SW 1271 (cell line): ENCODE measurements at regions not wholly inside any gene's neighbourhood (a gene's known extent, or its start where the extent isn't known, plus 50 kb on each side); places are given as distances from the start of the nearest gene placed in this dataset.

ENCODE experiments used
- DNase-seq, 2 experiments: peaks; one replicate each; lab custom pipeline; 2025; lab: John Stamatoyannopoulos, UW

DNA sequence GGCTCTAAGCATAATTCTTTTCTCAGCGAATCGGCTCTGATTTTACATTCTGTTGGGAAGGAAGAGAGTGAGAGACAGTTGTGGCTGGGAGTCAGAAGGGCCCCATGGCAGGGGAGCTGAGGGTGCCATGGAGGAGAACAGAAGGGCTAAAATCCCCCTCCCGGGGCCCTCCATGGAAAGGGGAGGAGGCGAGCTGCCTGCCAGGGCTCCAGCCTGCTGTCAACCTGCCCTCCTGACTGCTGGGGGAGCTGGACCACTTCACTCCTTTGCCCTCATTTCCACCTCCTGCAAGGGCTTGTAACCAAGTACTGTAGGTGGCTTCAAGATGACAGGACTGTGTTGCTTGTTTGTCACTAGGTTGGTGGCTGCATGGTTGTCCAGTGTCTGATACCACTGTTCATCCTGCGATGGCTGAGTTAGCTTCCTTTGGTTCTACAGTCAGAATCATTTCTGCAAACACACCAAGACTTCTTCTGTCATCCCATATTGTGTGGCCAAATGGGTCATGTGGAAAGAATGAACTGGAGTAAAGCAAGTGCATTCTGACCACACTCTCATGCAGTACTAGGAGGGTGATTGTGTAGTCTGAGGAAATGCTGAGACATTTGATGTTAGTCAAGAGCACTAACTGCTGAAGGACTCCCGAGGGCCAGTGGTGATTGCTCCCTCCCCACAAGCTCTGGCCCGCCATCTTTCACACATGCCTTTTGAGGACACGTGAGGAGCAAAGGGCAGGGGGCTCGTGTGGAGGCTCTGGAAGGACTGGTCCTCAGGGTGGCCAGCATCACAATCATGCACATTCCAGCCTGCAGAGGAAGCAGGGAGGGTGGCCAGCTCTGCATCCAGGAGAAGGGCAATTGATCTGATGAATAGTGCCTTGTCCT lies 307.2 kb downstream of the GADD45G start:
- no peak for DNase-seq

DNA sequence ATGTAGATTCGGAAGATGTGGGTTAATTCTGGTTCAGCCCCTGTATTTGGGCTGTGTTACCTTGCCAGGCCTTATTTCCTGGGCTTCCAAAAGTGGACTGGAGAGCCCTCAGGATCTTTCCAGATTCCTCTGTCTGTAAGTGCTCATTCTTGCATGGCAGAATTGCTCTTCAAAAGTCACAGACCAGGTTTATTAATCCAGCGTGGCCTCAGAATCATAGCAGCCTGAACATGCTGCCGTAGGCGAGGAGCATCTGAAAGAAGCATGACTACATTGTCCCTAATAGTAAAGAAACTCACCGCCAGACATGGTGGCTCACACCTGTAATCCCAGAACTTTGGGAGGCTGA lies 307.8 kb downstream of the GADD45G start:
- no peak for DNase-seq

DNA sequence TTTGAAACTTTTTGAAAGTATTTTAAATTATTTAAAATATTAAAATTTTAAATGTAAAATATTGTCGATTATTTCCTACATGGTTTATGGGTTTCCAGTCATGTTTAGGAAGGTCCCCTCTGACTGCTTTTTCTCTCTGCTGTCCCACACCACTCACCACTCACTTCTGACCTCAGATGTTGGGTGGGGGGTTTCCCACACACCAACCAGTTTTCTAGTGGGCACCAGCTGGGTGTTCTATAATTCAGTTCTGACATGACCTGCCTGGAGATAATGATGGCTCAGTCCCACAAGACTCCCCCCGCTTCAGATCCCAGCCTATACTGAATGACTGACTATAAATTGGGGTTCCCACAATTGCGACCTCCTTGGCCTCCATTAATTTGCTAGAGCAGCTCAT lies 310.4 kb downstream of the GADD45G start:
- DNase-seq, result no peak

DNA sequence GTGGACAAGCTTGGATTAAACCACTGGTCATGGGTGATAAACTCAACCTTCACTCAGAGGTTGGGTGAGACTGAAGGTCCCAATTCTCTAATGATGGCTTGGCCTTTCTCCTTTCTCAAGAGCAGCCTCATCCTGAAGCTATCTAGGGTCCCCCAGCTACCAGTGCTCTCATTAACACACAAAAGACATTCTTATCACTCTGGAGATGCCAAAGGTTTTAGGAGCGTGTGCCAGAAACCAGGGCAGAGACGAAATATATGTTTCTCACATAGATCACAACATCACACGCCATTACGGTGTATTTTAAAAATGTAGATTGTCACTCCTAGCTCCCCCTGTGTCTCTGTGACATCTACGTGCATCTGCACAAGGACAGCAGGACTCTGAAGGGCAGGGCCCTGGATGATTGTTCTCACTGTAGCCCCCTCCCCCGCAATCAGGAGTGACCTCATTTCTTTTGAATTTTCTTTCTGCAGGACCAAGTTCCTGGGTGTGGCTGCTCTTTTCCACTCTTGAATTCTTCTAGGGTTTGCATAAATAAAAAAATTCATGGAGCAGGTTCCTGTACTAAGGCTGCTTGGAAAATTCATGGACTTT lies 311.3 kb downstream of the GADD45G start:
- no peak for DNase-seq

DNA sequence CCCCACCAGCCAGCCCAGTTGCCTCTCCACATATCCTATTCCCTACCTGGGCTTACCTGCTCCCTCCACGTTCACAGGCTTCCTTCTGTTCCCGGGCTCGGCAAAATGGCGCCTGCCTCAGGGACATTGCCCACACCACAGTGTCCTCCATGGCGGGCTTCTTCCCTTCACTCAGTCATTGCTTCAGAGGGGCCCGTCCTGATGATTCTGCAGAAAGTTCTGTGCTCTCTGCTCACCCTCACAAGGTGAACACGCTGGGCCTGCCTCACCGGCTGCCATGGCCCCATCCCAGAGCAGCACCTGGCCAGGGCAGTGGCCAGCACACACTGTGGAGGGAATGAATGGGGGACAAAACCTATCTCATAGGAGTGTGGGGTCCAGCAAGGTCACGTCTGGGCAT lies 313.0 kb downstream of the GADD45G start:
- DNase-seq, result no peak

DNA sequence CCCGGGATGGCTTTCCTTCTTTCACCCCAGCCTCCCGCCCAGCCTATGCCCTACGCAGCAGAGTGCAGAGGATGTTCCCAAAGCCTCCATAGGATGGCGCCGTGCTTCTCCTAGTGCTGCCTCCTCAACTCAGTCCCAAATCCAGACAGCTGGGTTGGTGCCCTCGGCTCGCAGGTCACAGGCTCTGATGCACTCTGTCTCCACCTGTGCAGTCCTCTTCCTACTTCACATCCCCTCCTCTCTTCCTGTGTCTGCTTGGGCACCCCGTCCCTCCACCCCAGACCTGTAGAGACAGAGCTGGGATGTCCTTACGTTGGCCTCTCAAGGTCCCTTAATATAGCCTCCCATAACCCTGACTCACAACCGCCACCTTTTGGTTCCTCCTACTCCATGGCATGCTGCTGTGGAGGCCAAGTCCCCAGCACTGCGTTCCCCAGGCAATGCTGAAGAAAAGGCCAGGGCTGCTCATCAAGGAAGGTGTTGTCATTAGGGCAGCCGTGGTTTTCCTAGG lies 314.4 kb downstream of the GADD45G start:
- DNase-seq, result peak in 1 of 2 experiments; percentile 18

DNA sequence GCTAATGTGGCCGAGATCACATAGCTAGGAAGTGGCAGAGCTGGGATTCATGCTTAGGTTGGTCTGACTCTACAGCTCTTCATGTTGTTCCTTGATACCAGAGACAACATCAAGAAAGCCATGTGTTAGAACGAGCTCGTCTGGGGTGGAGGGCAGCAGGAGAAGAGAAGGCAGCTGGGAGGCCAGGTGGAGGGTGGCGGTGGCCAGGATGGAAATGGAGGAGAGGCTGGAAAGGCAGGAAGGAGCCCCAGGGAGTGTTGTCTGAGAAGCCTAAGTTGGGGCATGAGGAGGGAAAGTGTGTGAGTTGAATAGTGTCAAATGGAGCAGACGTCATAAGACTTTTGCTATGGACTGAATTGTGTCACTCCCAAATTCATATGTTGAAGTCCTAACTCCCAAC lies 315.3 kb downstream of the GADD45G start:
- DNase-seq, result no peak

DNA sequence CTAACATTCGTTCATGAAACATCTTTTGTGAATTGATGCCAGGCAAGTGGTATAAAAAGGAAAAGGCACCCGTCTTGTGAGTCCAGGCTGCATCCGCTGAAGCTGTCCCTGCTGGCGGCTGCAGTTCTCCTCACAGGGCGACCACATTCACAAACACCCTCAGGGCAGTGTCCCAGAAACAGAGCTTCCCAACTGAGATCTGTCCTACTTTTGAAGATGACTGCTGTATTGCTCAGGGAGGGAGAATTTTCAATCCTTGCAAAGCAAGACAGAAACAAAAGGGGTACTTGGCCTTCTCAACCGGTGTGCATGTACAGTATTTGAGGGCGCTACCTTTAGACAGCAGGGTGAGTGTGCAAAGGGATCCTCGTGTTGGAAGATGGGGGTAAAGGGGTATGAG lies 316.1 kb downstream of the GADD45G start:
- DNase-seq, result no peak

DNA sequence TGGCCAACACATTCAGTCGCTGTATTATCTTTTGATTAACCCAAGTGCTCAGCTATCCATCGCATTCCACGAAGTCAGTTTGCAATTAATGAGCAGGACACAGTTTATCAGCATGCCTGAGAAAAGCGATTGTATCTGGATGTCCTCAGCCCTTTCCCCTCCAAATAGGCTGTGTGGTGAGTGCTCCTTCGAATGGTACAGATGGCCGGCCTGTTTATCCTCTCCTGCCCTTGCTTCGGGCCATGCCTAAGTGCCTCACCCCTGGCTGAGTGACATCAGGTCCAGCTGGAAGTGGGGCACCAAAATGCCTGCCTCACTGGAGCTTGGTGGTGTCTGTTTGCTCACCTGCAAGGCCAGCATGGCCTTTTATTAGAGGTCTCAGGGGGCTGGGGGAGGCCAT lies 317.3 kb downstream of the GADD45G start:
- no peak for DNase-seq

DNA sequence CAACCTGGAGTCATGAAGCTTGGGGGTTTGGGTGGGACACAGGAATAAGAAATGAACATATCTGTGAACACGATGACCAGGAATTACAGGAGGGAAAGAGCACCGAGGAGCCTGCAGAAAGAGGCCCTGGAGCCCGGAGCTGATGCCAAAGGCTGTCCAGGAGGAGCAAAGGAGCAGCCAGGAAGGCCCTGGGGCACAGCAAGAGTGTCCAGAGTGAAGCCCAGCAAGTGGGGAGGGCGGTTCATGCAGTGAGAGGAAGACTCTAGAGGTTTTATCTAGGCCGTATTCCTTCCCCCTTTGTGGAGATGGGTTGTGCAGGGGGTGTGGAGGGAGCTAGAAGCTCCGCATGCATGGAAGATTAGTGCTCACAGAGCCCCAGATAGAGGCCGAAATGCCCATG lies 318.4 kb downstream of the GADD45G start:
- no peak for DNase-seq

DNA sequence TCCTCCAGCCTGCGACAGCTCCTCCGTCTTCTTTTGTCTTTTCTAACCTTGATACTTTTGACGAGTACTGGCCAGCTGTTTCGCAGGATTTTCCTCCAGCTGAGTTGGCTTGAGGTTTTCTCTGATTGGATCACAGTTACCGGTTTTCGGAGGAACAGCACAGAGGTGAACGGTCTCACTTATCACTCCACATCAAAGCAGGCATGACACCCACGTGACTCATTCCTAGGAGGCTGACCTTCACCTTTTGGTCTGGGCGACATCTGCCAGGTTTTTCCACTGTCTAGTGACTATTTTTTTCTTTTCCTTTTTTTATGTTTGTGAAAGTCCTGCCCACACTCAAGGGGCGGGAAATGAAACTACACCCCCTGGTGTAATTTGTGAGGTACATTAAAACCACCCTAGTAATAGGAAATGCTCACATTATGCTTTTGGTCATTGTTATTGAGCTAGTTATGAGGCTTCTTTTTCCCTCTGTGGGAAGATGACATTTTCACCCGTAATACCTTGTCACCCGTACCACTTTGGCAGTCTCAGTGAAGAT lies 319.2 kb downstream of the GADD45G start:
- no peak for DNase-seq

DNA sequence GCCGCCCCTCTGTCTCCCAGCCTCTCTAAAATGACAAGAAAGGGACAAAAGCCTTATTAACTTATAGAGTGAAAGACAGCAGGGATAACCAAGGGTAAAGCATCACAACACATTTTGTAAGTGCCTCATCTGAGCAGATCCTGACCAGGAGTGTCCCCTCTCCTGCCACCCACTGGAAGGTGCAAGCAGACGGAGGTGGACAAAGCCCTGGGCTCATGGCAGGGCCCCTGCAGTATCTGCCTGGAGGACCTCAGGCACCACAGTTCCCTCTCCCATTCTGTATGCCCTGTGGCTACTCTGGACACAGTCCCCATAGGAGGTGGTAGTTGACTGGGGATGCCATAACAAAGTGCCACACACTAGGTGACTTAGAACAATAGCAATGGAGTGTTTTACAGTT lies 319.8 kb downstream of the GADD45G start:
- DNase-seq, result no peak

DNA sequence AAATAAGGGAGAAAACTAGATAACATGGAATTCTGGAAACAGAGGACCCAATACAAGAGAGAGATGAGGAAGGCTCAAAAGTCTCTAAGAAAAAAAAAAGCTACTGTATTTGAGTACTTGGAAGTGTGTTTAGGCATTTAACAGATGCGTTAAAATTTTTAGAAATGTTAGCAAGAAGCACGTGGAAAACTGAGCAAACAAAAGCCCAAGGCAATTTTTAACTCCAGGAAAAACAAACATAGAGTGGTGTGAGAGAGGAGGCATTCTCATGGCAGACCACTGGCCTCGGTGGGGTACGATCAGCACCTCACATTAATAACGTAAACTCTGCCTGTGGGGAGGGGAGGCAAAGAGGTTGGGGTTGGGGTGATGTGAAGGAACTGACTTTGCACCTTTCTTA lies 321.4 kb downstream of the GADD45G start:
- DNase-seq, result no peak

DNA sequence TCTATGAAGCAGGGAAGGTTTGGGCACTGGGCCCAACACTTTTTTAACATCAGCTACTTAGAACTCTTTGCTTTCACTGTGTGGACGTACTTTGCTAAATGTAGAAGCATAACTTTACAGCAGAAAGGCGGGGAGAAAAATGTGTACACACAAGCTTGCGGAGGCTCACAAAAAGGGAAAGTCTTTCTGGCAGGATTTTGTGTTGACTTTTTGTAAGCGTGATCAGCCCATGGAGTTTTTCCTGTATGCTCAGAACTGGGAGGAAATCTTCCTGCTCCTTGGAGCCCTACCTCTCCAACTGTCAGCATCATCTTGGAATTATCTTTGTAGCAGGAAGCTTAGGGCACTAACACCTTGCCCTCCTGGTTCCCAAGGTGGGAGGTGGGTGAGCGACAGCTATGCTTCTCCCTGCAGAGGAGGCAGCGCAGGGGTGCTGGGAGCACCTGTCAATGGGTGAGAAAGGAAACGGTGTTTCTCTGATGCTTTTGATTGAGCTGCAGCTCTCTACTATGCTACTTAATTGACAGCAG lies 321.9 kb downstream of the GADD45G start:
- no peak for DNase-seq

DNA sequence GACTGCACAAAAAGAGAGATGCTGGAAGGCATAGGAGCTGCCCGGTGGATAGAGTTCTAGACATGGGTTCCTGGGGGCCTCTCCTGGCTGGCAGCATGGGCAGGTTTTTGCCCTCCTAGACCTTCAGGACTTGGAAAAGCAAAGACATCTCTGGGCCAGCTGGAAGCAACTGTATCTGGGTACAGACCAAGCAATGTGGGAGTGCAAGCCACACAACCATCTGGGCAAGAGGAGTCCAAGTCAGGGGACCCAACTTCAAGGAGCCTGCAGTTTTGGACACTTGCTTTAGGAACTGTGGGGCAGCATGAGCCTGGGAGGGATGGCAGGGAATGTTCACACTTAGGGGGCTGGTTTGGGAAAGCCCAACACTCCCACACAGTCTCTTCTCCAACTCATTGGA lies 323.3 kb downstream of the GADD45G start:
- DNase-seq, result no peak

DNA sequence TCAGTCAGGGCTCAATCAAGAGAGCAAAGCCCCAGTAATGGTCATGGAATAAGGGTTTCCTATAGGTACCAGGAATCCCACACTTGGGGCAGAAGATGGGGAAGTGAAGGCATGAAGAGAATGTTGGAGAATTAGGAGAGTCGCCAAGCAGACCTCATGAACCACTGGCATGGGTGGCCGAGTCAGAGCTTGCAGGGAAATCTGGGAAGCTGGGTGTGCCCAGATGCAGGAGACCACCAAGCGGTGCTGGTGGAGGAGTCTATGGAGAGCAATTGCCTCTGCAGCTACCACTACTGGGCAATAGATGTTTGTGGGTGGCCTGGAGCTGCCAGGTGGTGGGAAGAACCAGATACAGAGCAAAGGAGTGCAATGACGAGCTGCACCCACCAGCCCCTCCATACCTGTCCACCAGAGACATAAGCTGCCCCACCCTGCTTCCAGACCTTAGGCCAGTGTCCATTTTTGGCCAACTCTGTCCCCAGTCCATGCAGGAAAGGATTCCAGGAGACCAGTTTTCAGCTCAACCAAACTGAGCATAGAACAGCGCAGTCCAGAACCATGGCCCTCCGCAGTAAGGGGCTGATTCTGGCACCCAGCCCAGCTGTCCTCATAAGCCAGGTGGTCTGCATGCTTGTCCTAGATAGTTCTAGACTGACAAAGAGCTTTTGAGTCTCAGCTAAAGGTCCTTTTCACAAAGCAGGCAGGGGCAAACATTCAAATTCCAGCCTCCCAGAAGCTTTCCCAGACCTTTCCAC lies 323.9 kb downstream of the GADD45G start:
- DNase-seq, result no peak

DNA sequence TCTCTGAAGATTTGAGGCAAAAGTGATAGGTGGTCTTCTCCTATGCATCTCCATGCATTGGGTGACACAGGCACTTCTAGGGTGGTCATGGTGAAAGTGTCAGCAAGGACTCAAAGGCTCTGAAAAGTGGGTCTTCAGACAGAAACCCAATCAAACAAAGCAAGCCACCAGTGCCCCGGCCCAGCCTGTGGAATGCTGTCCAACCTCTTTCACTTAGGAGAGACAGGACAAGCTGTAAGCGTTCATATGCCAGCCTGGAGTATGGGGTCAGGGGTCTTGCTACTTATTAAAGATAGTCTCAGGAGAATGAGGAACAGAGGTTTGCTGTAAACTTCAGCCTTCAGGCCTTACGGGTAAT lies 324.5 kb downstream of the GADD45G start:
- DNase-seq, result no peak

DNA sequence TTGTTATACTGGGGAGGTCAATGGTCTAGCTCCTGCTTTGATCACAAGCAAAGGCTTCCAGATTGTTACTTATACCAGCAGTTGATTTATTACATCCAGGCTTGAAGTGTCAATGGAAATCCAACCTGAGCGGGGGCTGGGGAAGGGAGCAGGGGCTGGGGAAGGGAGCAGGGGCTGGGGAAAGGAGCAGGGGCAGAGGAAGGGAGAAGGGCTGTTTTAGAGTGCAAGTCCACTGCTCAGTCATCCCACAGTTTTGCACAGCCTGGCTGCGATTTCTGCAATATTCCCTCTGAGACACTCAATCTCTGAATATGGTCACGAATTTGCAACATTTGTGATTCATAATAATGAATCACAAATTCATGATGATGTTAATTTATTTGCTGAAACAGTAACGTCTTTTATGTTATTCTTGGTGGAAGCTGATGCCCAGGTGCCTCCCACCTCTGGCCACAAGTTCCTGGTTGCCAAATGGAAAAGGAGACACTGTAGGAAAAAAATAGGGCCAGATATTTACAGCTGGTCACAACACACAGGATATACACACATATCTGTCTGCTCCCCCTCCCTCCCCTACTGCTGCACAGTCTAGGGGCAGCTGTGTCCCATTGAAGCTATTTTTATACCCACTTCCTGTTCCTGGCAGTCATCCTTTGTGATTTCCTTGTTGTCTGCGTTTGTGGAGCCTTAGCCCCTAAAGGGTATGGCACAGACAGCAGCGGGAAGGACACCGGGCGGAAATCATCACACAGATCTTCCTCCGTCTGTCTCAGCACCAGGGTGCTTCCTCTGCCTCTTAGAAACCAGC lies 325.1 kb downstream of the GADD45G start:
- no peak for DNase-seq

DNA sequence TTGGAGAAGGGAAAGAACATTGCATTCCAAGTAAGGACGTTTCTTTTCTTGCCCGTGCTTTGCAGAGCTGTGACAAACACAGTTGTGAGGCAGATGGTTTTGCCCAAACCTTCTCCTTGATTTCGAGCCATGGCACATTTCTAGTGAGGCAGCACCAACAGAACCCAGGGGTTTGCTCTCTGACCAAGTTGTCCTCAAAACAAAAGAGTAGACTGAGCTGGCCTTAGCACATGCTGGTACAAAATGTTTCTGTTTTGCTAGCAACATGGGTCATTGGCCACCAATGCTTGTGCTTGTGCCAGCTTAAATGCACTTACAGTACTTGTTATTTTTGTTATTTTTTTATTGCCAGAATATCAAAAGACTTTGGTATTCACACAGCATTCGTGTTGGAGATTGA lies 328.8 kb downstream of the GADD45G start:
- DNase-seq, result no peak

DNA sequence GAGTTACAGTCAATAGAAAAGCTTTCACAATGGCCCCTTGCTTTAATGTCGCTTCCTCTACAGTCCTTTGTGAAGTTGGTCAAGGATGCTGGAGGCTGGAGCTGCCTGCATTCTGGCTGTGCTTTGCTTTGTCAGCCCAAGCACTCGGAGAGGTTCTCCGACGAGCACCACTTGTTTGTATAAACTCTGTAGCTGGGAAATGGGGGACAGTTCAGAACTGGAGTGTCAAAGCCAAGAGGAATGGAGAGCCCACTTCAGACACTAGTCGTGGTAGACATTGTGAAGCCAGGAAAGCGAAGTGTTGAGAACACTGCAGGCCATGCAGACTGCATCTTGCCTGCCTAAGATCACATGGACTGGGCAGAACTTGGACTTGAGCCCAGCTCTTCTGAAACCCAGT lies 330.3 kb downstream of the GADD45G start:
- no peak for DNase-seq

DNA sequence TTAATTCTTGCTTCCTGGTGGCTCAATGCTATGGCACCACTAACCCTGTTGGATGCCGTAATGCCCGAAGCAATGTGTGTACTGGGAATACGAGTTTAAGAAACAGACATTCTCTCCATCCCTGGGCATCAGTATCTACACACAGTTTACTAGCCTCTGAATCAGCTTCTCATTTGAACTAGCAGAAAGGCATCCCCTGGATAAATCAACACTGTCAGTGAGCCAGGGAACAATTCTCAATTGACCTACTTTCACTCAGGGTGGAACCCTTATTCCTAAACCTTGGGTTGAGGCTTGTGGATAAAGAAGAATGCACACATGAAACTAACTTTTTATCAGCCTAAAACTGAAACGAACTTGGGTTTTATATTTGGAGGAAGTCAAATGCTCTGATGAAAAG lies 331.0 kb downstream of the GADD45G start:
- no peak for DNase-seq

DNA sequence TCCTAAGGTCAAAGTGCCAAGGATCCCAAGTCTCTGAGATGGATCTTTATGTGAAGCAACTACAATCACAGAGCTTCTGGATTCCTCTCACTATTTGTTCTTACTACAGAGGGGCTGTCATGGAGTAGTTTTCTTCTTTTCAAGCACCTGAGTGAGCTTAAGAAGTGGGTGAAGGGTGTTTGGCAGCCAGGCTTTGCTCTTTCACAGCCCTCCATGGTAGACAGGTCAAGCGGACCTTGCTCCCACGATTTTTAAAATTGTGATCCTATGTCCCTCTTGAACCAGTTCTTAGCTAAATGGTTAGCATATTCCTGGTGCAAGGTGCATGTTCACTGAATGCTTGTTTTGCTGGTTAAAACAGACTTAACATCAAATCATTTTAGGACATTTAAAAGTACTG lies 332.2 kb downstream of the GADD45G start:
- no peak for DNase-seq
